WTC11 (cell line): ENCODE measurements at regions not wholly inside any gene's neighbourhood (a gene's known extent, or its start where the extent isn't known, plus 50 kb on each side); places are given as distances from the start of the nearest gene placed in this dataset.

Experiments used
- ATAC-seq: fragments of 200-7000 bp; cut with Tn5 transposase; 2 replicates; pipeline ENCODE4 v1.10.0; 2021; ENCODE audit warnings: mild to moderate bottlenecking, moderate library complexity
- CTCF ChIA-PET: fragments of 300-600 bp; sonication (Branson Sonifier 250); formaldehyde crosslinking; loops from one replicate; lab custom pipeline; 2021; ENCODE audit warnings: antibody characterized with exemption; lab: Charles Lee
- POLR2A ChIA-PET: fragments of 350-600 bp; sonication (Branson Sonifier 250); formaldehyde crosslinking; loops from one replicate; lab custom pipeline; 2021; ENCODE audit warnings: antibody characterized with exemption; lab: Charles Lee
- DNase-seq: peaks from one replicate; pipeline ENCODE4 v3.0.0; 2021; ENCODE audit warnings: low spot score
- H3K27ac Mint-ChIP-seq: 2 replicates; pipeline ENCODE4 v1.8.0; 2021; ENCODE audit warnings: mixed read lengths
- H3K27me3 Mint-ChIP-seq: 2 replicates; pipeline ENCODE4 v1.8.0; 2021; ENCODE audit warnings: low read depth, mild to moderate bottlenecking, moderate library complexity, mixed read lengths
- H3K36me3 Mint-ChIP-seq: 2 replicates; pipeline ENCODE4 v1.8.0; 2021; ENCODE audit warnings: mixed read lengths
- H3K4me1 Mint-ChIP-seq: 2 replicates; pipeline ENCODE4 v1.8.0; 2022; ENCODE audit warnings: mixed read lengths
- H3K4me3 Mint-ChIP-seq: 2 replicates; pipeline ENCODE4 v1.8.0; 2021; ENCODE audit warnings: mild to moderate bottlenecking, moderate library complexity, mixed read lengths
- H3K9me3 Mint-ChIP-seq: 2 replicates; pipeline ENCODE4 v1.8.0; 2021; ENCODE audit warnings: mixed read lengths
- CBFB ChIP-seq: sonication (generic); formaldehyde crosslinking; IDR thresholded peaks from 2 replicates; pipeline ENCODE4 v1.8.1; 2022; ENCODE audit warnings: mild to moderate bottlenecking, low read depth, missing genetic modification reagents
- CREB1 ChIP-seq: sonication (generic); formaldehyde crosslinking; IDR thresholded peaks from 2 replicates; pipeline ENCODE4 v1.8.0; 2023; ENCODE audit warnings: mild to moderate bottlenecking, missing genetic modification reagents
- CREM ChIP-seq: sonication (generic); formaldehyde crosslinking; IDR thresholded peaks from 2 replicates; pipeline ENCODE4 v1.8.1; 2022; ENCODE audit warnings: mild to moderate bottlenecking, missing genetic modification reagents, moderate library complexity
- FOXP1 ChIP-seq: sonication (generic); formaldehyde crosslinking; IDR thresholded peaks from 2 replicates; pipeline ENCODE4 v1.8.0; 2022; ENCODE audit warnings: missing genetic modification reagents, mild to moderate bottlenecking, moderate library complexity, borderline replicate concordance
- GABPB1 ChIP-seq: sonication (generic); formaldehyde crosslinking; IDR thresholded peaks from 2 replicates; pipeline ENCODE4 v1.8.1; 2023; ENCODE audit warnings: mild to moderate bottlenecking, missing genetic modification reagents
- IRF2 ChIP-seq: sonication (generic); formaldehyde crosslinking; IDR thresholded peaks from 2 replicates; pipeline ENCODE4 v1.8.0; 2022; ENCODE audit warnings: low read depth, missing genetic modification reagents, borderline replicate concordance
- RELA ChIP-seq: sonication (generic); formaldehyde crosslinking; IDR thresholded peaks from 2 replicates; pipeline ENCODE4 v1.8.1; 2022; ENCODE audit warnings: missing genetic modification reagents, mild to moderate bottlenecking, borderline replicate concordance
- SMAD4 ChIP-seq: sonication (generic); formaldehyde crosslinking; IDR thresholded peaks from 2 replicates; pipeline ENCODE4 v1.8.0; 2022; ENCODE audit warnings: mild to moderate bottlenecking, missing genetic modification reagents
- SOX15 ChIP-seq: fragments of 250-450 bp; sonication (Bioruptor Pico); IDR thresholded peaks from 2 replicates; pipeline ENCODE4 v1.9.0; 2021; ENCODE audit warnings: mild to moderate bottlenecking
- TEAD1 ChIP-seq: sonication (generic); formaldehyde crosslinking; IDR thresholded peaks from 2 replicates; pipeline ENCODE4 v1.8.0; 2022; ENCODE audit warnings: mild to moderate bottlenecking, missing genetic modification reagents
- ZBTB21 ChIP-seq: sonication (generic); formaldehyde crosslinking; IDR thresholded peaks from 2 replicates; pipeline ENCODE4 v1.8.1; 2023; ENCODE audit warnings: mild to moderate bottlenecking, missing genetic modification reagents, borderline replicate concordance
- ZNF121 ChIP-seq: sonication (generic); formaldehyde crosslinking; IDR thresholded peaks from 2 replicates; pipeline ENCODE4 v1.8.0; 2023; ENCODE audit warnings: missing genetic modification reagents
- ZNF219 ChIP-seq: sonication (generic); formaldehyde crosslinking; IDR thresholded peaks from 2 replicates; pipeline ENCODE4 v1.8.0; 2023; ENCODE audit warnings: missing genetic modification reagents, mild to moderate bottlenecking, borderline replicate concordance
- ZNF416 ChIP-seq: fragments of 250-450 bp; sonication (Bioruptor Pico); IDR thresholded peaks from 2 replicates; pipeline ENCODE4 v1.9.0; 2021; ENCODE audit warnings: mild to moderate bottlenecking, inconsistent platforms
- TF ChIP-seq, protein P1 (sequence below): sonication (generic); formaldehyde crosslinking; IDR thresholded peaks from 2 replicates; pipeline ENCODE4 v1.8.0; 2022; ENCODE audit warnings: mild to moderate bottlenecking, missing genetic modification reagents
- TF ChIP-seq, protein P2 (sequence below): sonication (generic); formaldehyde crosslinking; IDR thresholded peaks from 2 replicates; pipeline ENCODE4 v1.8.0; 2022; ENCODE audit warnings: missing genetic modification reagents
- TF ChIP-seq, protein P3 (sequence below): fragments of 250-450 bp; sonication (Bioruptor Pico); IDR thresholded peaks from 2 replicates; pipeline ENCODE4 v1.8.0; 2021; ENCODE audit warnings: mild to moderate bottlenecking
- TF ChIP-seq, protein P4 (sequence below): sonication (generic); formaldehyde crosslinking; IDR thresholded peaks from 2 replicates; pipeline ENCODE4 v1.8.1; 2022; ENCODE audit warnings: low read depth, mild to moderate bottlenecking, moderate library complexity, missing genetic modification reagents, borderline replicate concordance
- TF ChIP-seq, protein P5 (sequence below): sonication (generic); formaldehyde crosslinking; IDR thresholded peaks from 2 replicates; pipeline ENCODE4 v1.8.1; 2023; ENCODE audit warnings: mild to moderate bottlenecking, missing genetic modification reagents
- TF ChIP-seq, protein P6 (sequence below): fragments of 250-450 bp; sonication (Bioruptor Pico); IDR thresholded peaks from 2 replicates; pipeline ENCODE4 v2.1.2; 2022; ENCODE audit warnings: mild to moderate bottlenecking, moderate library complexity
- TF ChIP-seq, protein P7 (sequence below): sonication (generic); formaldehyde crosslinking; IDR thresholded peaks from 2 replicates; pipeline ENCODE4 v1.8.0; 2022; ENCODE audit warnings: mild to moderate bottlenecking, missing genetic modification reagents

DNA sequence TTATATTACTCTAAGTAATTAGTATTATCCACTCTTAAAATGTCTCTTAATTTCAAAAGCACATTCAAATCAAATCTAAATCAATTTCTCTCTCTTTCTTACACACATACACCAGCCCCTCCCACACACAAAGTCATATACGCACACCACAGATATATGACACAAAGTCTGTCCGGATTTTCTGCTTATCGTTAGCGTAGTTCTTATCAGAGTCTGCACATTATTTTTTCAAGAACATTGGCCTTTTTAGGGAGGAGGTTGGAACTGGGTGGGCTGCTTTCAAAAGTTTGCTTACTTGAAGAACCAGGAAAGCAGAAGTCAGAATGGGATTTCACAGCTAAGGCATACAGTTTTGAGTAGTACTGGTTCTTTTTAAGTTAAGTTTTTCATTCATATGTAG is 387.6 kb upstream of the CHRM2 start:
- DNase-seq = no peak
- CTCF ChIA-PET = no interaction called here
- Mint-ChIP-seq H3K36me3 (no peaks in the 10 kb centered on the region), H3K4me3 (no peak overlapping the region), H3K27me3 (no peaks in the 10 kb centered on the region), H3K4me1 (peaks cover 28% of the 10 kb centered on the region), H3K9me3 (peaks cover 17% of the 10 kb centered on the region), H3K27ac (no peak overlapping the region)
- POLR2A ChIA-PET = no interaction called here
- no peak for TF ChIP-seq CBFB (CRISPR knock-in tag)
- TF ChIP-seq, protein P1, sequence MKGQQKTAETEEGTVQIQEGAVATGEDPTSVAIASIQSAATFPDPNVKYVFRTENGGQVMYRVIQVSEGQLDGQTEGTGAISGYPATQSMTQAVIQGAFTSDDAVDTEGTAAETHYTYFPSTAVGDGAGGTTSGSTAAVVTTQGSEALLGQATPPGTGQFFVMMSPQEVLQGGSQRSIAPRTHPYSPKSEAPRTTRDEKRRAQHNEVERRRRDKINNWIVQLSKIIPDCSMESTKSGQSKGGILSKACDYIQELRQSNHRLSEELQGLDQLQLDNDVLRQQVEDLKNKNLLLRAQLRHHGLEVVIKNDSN (CRISPR knock-in tag) = no peak
- ATAC-seq = no peak

DNA sequence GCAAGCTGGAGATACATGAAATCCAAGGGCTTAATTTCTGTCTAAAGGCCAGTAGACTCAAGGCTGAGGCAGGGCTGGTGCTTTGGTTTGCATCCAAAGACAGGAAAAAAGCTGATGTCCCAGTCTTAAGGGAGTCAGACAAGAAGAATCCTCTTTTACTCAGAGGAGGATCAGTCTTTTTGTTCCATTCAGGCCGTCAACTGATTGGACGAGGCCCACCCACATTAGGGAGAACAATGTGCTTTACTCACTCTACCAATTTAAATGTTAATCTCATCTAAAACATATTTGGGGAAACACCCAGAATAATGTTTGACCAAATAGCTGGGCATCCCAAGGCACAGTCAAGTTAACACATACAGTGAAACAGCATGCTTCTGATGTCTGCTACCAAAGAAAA is 388.5 kb upstream of the CHRM2 start:
- Mint-ChIP-seq H3K27me3 (no peaks in the 10 kb centered on the region), H3K4me1 (peaks cover 28% of the 10 kb centered on the region), H3K27ac (no peak overlapping the region), H3K36me3 (no peaks in the 10 kb centered on the region), H3K4me3 (no peak overlapping the region), H3K9me3 (peaks cover 21% of the 10 kb centered on the region)
- TF ChIP-seq ZNF416 (CRISPR knock-in tag) = no peak
- TF ChIP-seq CREB1 (CRISPR knock-in tag) = no peak
- no peak for TF ChIP-seq FOXP1
- TF ChIP-seq, protein P2, sequence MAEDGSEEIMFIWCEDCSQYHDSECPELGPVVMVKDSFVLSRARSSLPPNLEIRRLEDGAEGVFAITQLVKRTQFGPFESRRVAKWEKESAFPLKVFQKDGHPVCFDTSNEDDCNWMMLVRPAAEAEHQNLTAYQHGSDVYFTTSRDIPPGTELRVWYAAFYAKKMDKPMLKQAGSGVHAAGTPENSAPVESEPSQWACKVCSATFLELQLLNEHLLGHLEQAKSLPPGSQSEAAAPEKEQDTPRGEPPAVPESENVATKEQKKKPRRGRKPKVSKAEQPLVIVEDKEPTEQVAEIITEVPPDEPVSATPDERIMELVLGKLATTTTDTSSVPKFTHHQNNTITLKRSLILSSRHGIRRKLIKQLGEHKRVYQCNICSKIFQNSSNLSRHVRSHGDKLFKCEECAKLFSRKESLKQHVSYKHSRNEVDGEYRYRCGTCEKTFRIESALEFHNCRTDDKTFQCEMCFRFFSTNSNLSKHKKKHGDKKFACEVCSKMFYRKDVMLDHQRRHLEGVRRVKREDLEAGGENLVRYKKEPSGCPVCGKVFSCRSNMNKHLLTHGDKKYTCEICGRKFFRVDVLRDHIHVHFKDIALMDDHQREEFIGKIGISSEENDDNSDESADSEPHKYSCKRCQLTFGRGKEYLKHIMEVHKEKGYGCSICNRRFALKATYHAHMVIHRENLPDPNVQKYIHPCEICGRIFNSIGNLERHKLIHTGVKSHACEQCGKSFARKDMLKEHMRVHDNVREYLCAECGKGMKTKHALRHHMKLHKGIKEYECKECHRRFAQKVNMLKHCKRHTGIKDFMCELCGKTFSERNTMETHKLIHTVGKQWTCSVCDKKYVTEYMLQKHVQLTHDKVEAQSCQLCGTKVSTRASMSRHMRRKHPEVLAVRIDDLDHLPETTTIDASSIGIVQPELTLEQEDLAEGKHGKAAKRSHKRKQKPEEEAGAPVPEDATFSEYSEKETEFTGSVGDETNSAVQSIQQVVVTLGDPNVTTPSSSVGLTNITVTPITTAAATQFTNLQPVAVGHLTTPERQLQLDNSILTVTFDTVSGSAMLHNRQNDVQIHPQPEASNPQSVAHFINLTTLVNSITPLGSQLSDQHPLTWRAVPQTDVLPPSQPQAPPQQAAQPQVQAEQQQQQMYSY (CRISPR knock-in tag) = no peak
- no peak for TF ChIP-seq TEAD1 (CRISPR knock-in tag)
- no peak for TF ChIP-seq ZBTB21 (CRISPR knock-in tag)
- TF ChIP-seq, protein P3, sequence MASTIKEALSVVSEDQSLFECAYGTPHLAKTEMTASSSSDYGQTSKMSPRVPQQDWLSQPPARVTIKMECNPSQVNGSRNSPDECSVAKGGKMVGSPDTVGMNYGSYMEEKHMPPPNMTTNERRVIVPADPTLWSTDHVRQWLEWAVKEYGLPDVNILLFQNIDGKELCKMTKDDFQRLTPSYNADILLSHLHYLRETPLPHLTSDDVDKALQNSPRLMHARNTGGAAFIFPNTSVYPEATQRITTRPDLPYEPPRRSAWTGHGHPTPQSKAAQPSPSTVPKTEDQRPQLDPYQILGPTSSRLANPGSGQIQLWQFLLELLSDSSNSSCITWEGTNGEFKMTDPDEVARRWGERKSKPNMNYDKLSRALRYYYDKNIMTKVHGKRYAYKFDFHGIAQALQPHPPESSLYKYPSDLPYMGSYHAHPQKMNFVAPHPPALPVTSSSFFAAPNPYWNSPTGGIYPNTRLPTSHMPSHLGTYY = no peak
- no peak for TF ChIP-seq CREM (CRISPR knock-in tag)
- TF ChIP-seq, protein P4, sequence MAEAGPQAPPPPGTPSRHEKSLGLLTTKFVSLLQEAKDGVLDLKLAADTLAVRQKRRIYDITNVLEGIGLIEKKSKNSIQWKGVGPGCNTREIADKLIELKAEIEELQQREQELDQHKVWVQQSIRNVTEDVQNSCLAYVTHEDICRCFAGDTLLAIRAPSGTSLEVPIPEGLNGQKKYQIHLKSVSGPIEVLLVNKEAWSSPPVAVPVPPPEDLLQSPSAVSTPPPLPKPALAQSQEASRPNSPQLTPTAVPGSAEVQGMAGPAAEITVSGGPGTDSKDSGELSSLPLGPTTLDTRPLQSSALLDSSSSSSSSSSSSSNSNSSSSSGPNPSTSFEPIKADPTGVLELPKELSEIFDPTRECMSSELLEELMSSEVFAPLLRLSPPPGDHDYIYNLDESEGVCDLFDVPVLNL (CRISPR knock-in tag) = no peak
- no peak for TF ChIP-seq ZNF121 (CRISPR knock-in tag)
- no peak for TF ChIP-seq SMAD4 (CRISPR knock-in tag)
- no peak for TF ChIP-seq SOX15
- TF ChIP-seq ZNF219 = no peak
- no peak for TF ChIP-seq RELA
- ChIA-PET POLR2A (no interaction called here), CTCF (no interaction called here)
- no peak for ATAC-seq
- DNase-seq = no peak

DNA sequence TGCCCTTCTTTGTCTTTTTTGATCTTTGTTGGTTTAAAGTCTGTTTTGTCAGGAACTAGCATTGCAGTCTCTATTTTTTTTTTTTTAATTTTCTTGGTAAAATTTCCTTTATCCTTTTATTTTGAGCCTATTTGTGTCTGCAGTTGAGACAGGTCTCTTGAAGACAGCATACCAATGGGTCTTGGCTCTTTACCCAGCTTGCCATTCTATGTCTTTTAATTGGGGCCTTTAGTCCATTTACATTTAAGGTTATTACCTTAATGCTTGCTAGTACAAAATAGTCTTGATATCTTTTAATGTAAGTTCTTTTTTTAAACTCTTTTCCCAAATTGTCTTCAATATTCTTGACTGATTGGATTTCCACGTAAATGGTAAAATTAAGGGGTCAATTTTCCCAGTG is 398.3 kb upstream of the CHRM2 start:
- POLR2A ChIA-PET = interaction anchor here (0.7 kb wide), 1 partner anchor 1188 kb away, joined by 3 read pairs; no protein-coding TSS in a partner anchor
- 0 out of 2 replicates have a peak, but pooled peaks cover 2% of the 10 kb centered on the region for H3K27me3 Mint-ChIP-seq
- H3K4me1 Mint-ChIP-seq = no peaks in the 10 kb centered on the region
- ATAC-seq (no peak), DNase-seq (no peak)
- TF ChIP-seq, protein P5, sequence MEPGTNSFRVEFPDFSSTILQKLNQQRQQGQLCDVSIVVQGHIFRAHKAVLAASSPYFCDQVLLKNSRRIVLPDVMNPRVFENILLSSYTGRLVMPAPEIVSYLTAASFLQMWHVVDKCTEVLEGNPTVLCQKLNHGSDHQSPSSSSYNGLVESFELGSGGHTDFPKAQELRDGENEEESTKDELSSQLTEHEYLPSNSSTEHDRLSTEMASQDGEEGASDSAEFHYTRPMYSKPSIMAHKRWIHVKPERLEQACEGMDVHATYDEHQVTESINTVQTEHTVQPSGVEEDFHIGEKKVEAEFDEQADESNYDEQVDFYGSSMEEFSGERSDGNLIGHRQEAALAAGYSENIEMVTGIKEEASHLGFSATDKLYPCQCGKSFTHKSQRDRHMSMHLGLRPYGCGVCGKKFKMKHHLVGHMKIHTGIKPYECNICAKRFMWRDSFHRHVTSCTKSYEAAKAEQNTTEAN (CRISPR knock-in tag) = no peak
- TF ChIP-seq ZNF416 (CRISPR knock-in tag) = no peak
- no peak for TF ChIP-seq GABPB1 (CRISPR knock-in tag)
- TF ChIP-seq, protein P6, sequence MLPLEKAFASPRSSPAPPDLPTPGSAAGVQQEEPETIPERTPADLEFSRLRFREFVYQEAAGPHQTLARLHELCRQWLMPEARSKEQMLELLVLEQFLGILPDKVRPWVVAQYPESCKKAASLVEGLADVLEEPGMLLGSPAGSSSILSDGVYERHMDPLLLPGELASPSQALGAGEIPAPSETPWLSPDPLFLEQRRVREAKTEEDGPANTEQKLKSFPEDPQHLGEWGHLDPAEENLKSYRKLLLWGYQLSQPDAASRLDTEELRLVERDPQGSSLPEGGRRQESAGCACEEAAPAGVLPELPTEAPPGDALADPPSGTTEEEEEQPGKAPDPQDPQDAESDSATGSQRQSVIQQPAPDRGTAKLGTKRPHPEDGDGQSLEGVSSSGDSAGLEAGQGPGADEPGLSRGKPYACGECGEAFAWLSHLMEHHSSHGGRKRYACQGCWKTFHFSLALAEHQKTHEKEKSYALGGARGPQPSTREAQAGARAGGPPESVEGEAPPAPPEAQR (CRISPR knock-in tag) = no peak
- TF ChIP-seq CREM (CRISPR knock-in tag) = no peak
- TF ChIP-seq, protein P7, sequence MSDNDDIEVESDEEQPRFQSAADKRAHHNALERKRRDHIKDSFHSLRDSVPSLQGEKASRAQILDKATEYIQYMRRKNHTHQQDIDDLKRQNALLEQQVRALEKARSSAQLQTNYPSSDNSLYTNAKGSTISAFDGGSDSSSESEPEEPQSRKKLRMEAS (CRISPR knock-in tag) = no peak
- TF ChIP-seq IRF2 (CRISPR knock-in tag) = no peak
- H3K27ac Mint-ChIP-seq = no peak overlapping the region
- H3K4me3 Mint-ChIP-seq = no peak overlapping the region
- peaks cover 33% of the 10 kb centered on the region for H3K36me3 Mint-ChIP-seq
- peaks cover 49% of the 10 kb centered on the region for H3K9me3 Mint-ChIP-seq
- CTCF ChIA-PET = no interaction called here
